ENCODE measurements at regions not wholly inside any gene's neighbourhood (a gene's known extent, or its start where the extent isn't known, plus 50 kb on each side); places are given as distances from the start of the nearest gene placed in this dataset.

- TF ChIP-seq CTCF (IDR thresholded peaks at IDR 0.05): no peak
Measured at GRCh38 chr16:73874324-73874723, 422.3 kb upstream of the PSMD7 start.

GRCh38 chr16:73873643-73874042, 423.0 kb upstream of the PSMD7 start:
- no peak for TF ChIP-seq CTCF (IDR thresholded peaks at IDR 0.05)

DNA sequence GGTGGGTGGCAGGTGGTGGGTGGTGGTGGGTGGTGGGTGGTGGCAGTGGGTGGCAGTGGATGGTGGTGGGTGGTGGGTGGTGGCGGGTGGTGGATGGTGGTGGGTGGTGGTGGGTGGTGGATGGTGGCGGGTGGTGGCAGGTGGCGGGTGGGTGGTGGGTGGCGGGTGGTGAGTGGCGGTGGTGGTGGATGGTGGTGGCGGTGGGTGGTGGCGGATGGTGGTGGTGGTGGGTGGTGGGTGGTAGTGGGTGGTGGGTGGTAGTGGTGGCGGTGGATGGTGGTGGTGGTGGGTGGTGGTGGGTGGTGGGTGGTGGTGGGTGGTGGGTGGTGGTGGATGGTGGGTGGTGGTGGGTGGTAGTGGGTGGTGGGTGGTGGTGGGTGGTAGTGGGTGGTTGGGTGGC, 423.8 kb upstream of the PSMD7 start:
- no peak for TF ChIP-seq CTCF (IDR thresholded peaks at IDR 0.05)

- TF ChIP-seq CTCF (IDR thresholded peaks at IDR 0.05): no peak
Measured at GRCh38 chr16:73871088-73871733, 425.4 kb upstream of the PSMD7 start.

GRCh38 chr16:73869126-73869525, 427.5 kb upstream of the PSMD7 start:
- TF ChIP-seq CTCF (IDR thresholded peaks at IDR 0.05): no peak

DNA sequence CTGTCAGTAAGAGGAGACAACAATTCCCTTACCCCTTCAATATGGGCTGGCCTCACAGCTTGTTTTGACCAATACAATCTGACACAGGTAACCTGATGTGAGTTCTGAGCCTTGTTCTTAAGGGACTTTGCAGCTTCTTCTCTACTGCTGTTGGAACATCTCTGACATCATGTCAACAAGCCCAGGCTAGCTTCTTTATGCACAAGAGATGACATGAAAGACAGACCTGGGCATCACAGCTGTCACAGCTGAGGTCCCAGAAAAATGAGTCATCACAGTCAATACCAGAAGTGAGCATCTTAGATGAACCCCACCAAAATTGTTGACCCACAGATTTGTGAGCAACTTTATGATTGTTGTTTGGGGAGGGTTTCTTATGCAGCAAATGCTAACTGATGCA, 431.7 kb upstream of the PSMD7 start:
- TF ChIP-seq CTCF (IDR thresholded peaks at IDR 0.05): no peak

- no peak for TF ChIP-seq CTCF (IDR thresholded peaks at IDR 0.05)
Measured at GRCh38 chr16:73858326-73858725, 438.3 kb upstream of the PSMD7 start.

GRCh38 chr16:73853968-73854367, 442.6 kb upstream of the PSMD7 start:
- TF ChIP-seq CTCF (IDR thresholded peaks at IDR 0.05): no peak

Measured in LNCAP (cell line).